K562 (cell line): ENCODE measurements at regions not wholly inside any gene's neighbourhood (a gene's known extent, or its start where the extent isn't known, plus 50 kb on each side); places are given as distances from the start of the nearest gene placed in this dataset.

Experiments
- ATAC-seq: fragments of 200-7000 bp; cut with Tn5 transposase; 3 replicates; pipeline ENCODE4 v1.9.1; 2020; ENCODE audit warnings: moderate library complexity
- BruUV-seq: library from RNA; stranded (reverse); fragments of 400-500 nt; replicated peaks from 2 replicates; lab custom pipeline; 2021; lab: Mats Ljungman, UMichigan
- CTCF ChIA-PET: fragments of 300-600 bp; formaldehyde crosslinking; extraction: SDS; loops from one replicate; lab custom pipeline; 2021; ENCODE audit warnings: low intra/inter-chr PET ratio; lab: Yijun Ruan, JAX
- POLR2A ChIA-PET: fragments of 300-600, 350-650 bp; sonication (Branson Sonifier 250); formaldehyde crosslinking; extraction: SDS; loops from one replicate; lab custom pipeline; 2021; ENCODE audit warnings: antibody characterized with exemption, inconsistent platforms; lab: Yijun Ruan, JAX
- DNase-seq, 4 experiments: peaks; one replicate each; pipeline versions ENCODE4 v3.0.0 to v3.0.0-alpha.2; 2011 to 2018; ENCODE audit warnings: low spot score in 3 of 4, mixed read lengths in 3 of 4; ENCODE audit errors: extremely low read depth in 1 of 4
- FAIRE-seq: peaks from 2 replicates; lab custom pipeline; 2011; peaks lifted over from hg19 to GRCh38; lab: Jason Lieb, UNC
- H2AFZ ChIP-seq: 2 replicates; pipeline ENCODE4 v1.6.0; 2011; ENCODE audit warnings: low read depth, low read length, control low read depth, inconsistent platforms
- H3K27ac ChIP-seq: fragments of 200-600 bp; 3 replicates; pipeline ENCODE4 v1.8.0; 2011; ENCODE audit warnings: low read depth, mild to moderate bottlenecking, control low read depth, inconsistent platforms, low read length, moderate library complexity, mixed read lengths; ENCODE audit errors: extremely low read depth
- H3K27me3 ChIP-seq, 2 experiments: fragments of 300-600 bp in 1 of 2; 2 replicates in 1 of 2; 3 replicates in 1 of 2; pipeline versions ENCODE4 v1.6.0 to v1.8.0; 2011; ENCODE audit warnings: inconsistent platforms in 2 of 2, low read length in 2 of 2, mild to moderate bottlenecking in 1 of 2, mixed read lengths in 1 of 2, moderate library complexity in 1 of 2; ENCODE audit not compliant: control insufficient read depth in 2 of 2, insufficient read depth in 2 of 2
- H3K36me3 ChIP-seq: fragments of 300-600 bp; 3 replicates; pipeline ENCODE4 v1.8.0; 2011; ENCODE audit warnings: mild to moderate bottlenecking, low read length, inconsistent platforms; ENCODE audit not compliant: control insufficient read depth, insufficient read depth
- H3K4me1 ChIP-seq, 2 experiments: fragments of 200-600 bp in 1 of 2; replicated peaks in 1 of 2; 2 replicates in 1 of 2; 3 replicates in 1 of 2; pipeline versions ENCODE4 v1.5.1 to v1.8.0; 2011; ENCODE audit warnings: inconsistent platforms in 2 of 2, low read length in 2 of 2, mild to moderate bottlenecking in 1 of 2, mixed read lengths in 1 of 2, moderate library complexity in 1 of 2; ENCODE audit not compliant: control insufficient read depth in 2 of 2, insufficient read depth in 2 of 2
- H3K4me2 ChIP-seq: 2 replicates; pipeline ENCODE4 v1.6.1; 2011; ENCODE audit warnings: low read length, control low read depth, inconsistent platforms, mixed read lengths; ENCODE audit not compliant: insufficient read depth
- H3K4me3 ChIP-seq: fragments of 200-600 bp; sonication (generic), shearing (Covaris generic); 2 replicates; pipeline ENCODE4 v1.5.1; 2016; ENCODE audit warnings: control low read depth, inconsistent platforms
- H3K79me2 ChIP-seq: fragments of 200-600 bp; 3 replicates; pipeline ENCODE4 v1.8.0; 2011; ENCODE audit warnings: low read length, inconsistent platforms; ENCODE audit not compliant: control insufficient read depth, insufficient read depth
- H3K9ac ChIP-seq, 2 experiments: 2 replicates each; pipeline versions ENCODE4 v1.6.0 to v1.6.1; 2011; ENCODE audit warnings: low read depth in 2 of 2, low read length in 2 of 2, control low read depth in 1 of 2, inconsistent platforms in 1 of 2, mild to moderate bottlenecking in 1 of 2, mixed read lengths in 1 of 2; ENCODE audit not compliant: insufficient read depth in 1 of 2
- H3K9me1 ChIP-seq: one replicate; pipeline ENCODE4 v1.6.0; 2011; ENCODE audit warnings: inconsistent platforms, mild to moderate bottlenecking, low read length, moderate library complexity; ENCODE audit not compliant: control insufficient read depth, insufficient read depth
- H3K9me3 ChIP-seq: replicated peaks from 2 replicates; pipeline ENCODE4 v1.5.1; 2011; ENCODE audit warnings: low read depth, low read length, inconsistent platforms; ENCODE audit not compliant: control insufficient read depth, insufficient read depth
- H4K20me1 ChIP-seq: replicated peaks from 2 replicates; pipeline ENCODE4 v1.6.1; 2011; ENCODE audit warnings: low read length, inconsistent platforms, mixed read lengths; ENCODE audit not compliant: control insufficient read depth, insufficient read depth
- CREM ChIP-seq: IDR thresholded peaks from 2 replicates; pipeline ENCODE4 v1.6.1; 2014; ENCODE audit warnings: antibody characterized with exemption, low read depth
- GATA2 ChIP-seq: sonication (generic); formaldehyde crosslinking; IDR thresholded peaks from 2 replicates; pipeline ENCODE4 v1.4.0; 2020; ENCODE audit warnings: mild to moderate bottlenecking, missing genetic modification reagents
- KDM5B ChIP-seq: fragments of 200-600 bp; sonication (generic); IDR thresholded peaks from 2 replicates; pipeline ENCODE4 v1.6.1; 2012; ENCODE audit warnings: low read depth, mild to moderate bottlenecking, moderate library complexity, low read length, control low read depth, inconsistent platforms; ENCODE audit not compliant: insufficient replicate concordance
- NR2F6 ChIP-seq: fragments of 450-650 bp; formaldehyde crosslinking; IDR thresholded peaks from 2 replicates; pipeline ENCODE4 v1.4.0; 2020; ENCODE audit warnings: mild to moderate bottlenecking
- PML ChIP-seq: IDR thresholded peaks from 2 replicates; pipeline ENCODE4 v1.6.1; 2012; ENCODE audit warnings: low read length, inconsistent platforms
- TCF7 ChIP-seq: sonication (generic); IDR thresholded peaks from 2 replicates; pipeline ENCODE4 v1.6.1; 2016; ENCODE audit warnings: antibody characterized with exemption, borderline replicate concordance
- ZNF318 ChIP-seq, 2 experiments: fragments of 450-650 bp; IDR thresholded peaks; 2 replicates each; pipeline ENCODE4 v1.6.1; 2016; ENCODE audit warnings: mild to moderate bottlenecking in 2 of 2, borderline replicate concordance in 1 of 2, low read depth in 1 of 2, moderate library complexity in 1 of 2
- whole genome bisulfite sequencing: fragments of 100-300 bp; shearing (Covaris generic); methylation state at CpG from one replicate; pipeline ENCODE4 v1.1.6; 2016; ENCODE audit warnings: low coverage, mixed read lengths; ENCODE audit not compliant: insufficient coverage; ENCODE audit errors: missing lambda C conversion rate; 5-methylcytosine and 5-hydroxymethylcytosine counted together
- in situ Hi-C: fragments of 300-500 bp; cut with MboI; formaldehyde crosslinking; loops from 4 replicates; pipeline ENCODE4 v1.15.0; 2018; ENCODE audit warnings: inconsistent platforms, mixed read lengths
- intact Hi-C: fragments of 100-400 bp; cut with micrococcal nuclease; formaldehyde crosslinking; loops from 2 replicates; pipeline ENCODE4 v1.14.2; 2022
- TF ChIP-seq, protein P1 (sequence below), 2 experiments: fragments of 450-650 bp; IDR thresholded peaks; 2 replicates each; pipeline ENCODE4 v1.6.1; 2018; ENCODE audit warnings: mild to moderate bottlenecking in 2 of 2, low read depth in 1 of 2; ENCODE audit not compliant: partially characterized antibody in 2 of 2

GRCh38 chr4:167956676-167957075 is 135.7 kb upstream of the ANXA10 start (continued):
- TF ChIP-seq, protein P1, sequence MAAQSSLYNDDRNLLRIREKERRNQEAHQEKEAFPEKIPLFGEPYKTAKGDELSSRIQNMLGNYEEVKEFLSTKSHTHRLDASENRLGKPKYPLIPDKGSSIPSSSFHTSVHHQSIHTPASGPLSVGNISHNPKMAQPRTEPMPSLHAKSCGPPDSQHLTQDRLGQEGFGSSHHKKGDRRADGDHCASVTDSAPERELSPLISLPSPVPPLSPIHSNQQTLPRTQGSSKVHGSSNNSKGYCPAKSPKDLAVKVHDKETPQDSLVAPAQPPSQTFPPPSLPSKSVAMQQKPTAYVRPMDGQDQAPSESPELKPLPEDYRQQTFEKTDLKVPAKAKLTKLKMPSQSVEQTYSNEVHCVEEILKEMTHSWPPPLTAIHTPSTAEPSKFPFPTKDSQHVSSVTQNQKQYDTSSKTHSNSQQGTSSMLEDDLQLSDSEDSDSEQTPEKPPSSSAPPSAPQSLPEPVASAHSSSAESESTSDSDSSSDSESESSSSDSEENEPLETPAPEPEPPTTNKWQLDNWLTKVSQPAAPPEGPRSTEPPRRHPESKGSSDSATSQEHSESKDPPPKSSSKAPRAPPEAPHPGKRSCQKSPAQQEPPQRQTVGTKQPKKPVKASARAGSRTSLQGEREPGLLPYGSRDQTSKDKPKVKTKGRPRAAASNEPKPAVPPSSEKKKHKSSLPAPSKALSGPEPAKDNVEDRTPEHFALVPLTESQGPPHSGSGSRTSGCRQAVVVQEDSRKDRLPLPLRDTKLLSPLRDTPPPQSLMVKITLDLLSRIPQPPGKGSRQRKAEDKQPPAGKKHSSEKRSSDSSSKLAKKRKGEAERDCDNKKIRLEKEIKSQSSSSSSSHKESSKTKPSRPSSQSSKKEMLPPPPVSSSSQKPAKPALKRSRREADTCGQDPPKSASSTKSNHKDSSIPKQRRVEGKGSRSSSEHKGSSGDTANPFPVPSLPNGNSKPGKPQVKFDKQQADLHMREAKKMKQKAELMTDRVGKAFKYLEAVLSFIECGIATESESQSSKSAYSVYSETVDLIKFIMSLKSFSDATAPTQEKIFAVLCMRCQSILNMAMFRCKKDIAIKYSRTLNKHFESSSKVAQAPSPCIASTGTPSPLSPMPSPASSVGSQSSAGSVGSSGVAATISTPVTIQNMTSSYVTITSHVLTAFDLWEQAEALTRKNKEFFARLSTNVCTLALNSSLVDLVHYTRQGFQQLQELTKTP (IDR thresholded peaks at IDR 0.05; ENCODE audit: low read depth in 1 of 2, partially characterized antibody in 2 of 2), result no peak
- TF ChIP-seq GATA2 (CRISPR knock-in tag) (no peak), NR2F6 (no peak), PML (no peak)
- TF ChIP-seq, all 486 proteins: peak for 0

- no peaks in the 10 kb centered on the region for H3K27me3 ChIP-seq
- in situ Hi-C loops (no loop called here), intact Hi-C loops (no loop called here)
- H3K4me3 ChIP-seq, result no peak overlapping the region
- FAIRE-seq (no peak), DNase-seq (no peak), ATAC-seq (no peak)
- H3K79me2 ChIP-seq, result no peaks in the 10 kb centered on the region
- H3K9me3 ChIP-seq, result peaks cover 2% of the 10 kb centered on the region; the same call in 1 of the 2 replicates
- no peaks in the 10 kb centered on the region for H3K9me1 ChIP-seq
- H3K4me2 ChIP-seq, result no peak overlapping the region
- POLR2A ChIA-PET, result no interaction called here
- no peaks in the 10 kb centered on the region for H3K36me3 ChIP-seq
- BruUV-seq, result no TSS peak
- WGBS, result 0% methylated on average over 2 of the region's 2 CpGs
- no peak overlapping the region for H3K9ac ChIP-seq
- no peaks in the 10 kb centered on the region for H3K4me1 ChIP-seq
- no peak overlapping the region for H2AFZ ChIP-seq
- H3K27ac ChIP-seq, result no peak overlapping the region
- H4K20me1 ChIP-seq, result no peaks in the 10 kb centered on the region
- CTCF ChIA-PET, result no interaction called here
- TF ChIP-seq KDM5B (no peak), ZNF318 (IDR thresholded peaks at IDR 0.05; ENCODE audit: borderline replicate concordance in 1 of 2, low read depth in 1 of 2) (no peak), CREM (no peak), TCF7 (no peak)
These were observed 127.5 kb upstream of the ANXA10 start for GRCh38 chr4:167964766-167965373.
